GM19395 (cell line): ENCODE measurements at regions not wholly inside any gene's neighbourhood (a gene's known extent, or its start where the extent isn't known, plus 50 kb on each side); places are given as distances from the start of the nearest gene placed in this dataset.
"Not testable (repeated sequence)": the region's sequence is repeated elsewhere in the genome, so short reads cannot be mapped to it uniquely, and the experiment has no call there.

Experiments used
- ATAC-seq: cut with Tn5 transposase; IDR thresholded peaks from one replicate; pipeline ENCODE4 v1.9.1; 2021; ENCODE audit warnings: mild to moderate bottlenecking, moderate library complexity; ENCODE audit not compliant: unreplicated experiment

DNA sequence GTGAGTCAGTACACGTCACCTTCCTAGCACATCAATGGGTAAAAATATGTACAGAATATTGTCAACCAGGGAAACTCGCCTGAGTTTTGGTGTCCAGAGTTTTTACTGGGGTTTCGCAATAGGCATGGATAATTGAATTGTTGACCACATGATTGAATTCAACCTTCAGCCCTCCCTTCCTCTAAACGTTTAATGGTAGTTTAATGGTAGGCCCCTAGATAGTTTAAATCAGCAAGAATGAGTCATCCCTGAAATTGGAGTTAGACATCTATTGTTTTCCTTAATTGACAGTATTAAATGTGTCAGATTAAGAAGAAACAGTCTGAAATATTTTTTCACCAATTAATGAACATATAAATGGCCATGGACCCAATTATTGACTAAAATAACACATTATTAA is 57.8 kb upstream of the CACNA2D1 start:
- no peak for ATAC-seq

- ATAC-seq = not testable (repeated sequence)
Observed at GRCh38 chr7:82499546-82499945, 56.0 kb upstream of the CACNA2D1 start.

GRCh38 chr7:82494420-82494819 is 50.8 kb upstream of the CACNA2D1 start:
- ATAC-seq = no peak
